ENCODE measurements at regions not wholly inside any gene's neighbourhood (a gene's known extent, or its start where the extent isn't known, plus 50 kb on each side); places are given as distances from the start of the nearest gene placed in this dataset.
"Not testable (repeated sequence)": the region's sequence is repeated elsewhere in the genome, so short reads cannot be mapped to it uniquely, and the experiment has no call there.

GRCh38 chr2:101645886-101646285, 51.6 kb upstream of the MAP4K4 start:
- not testable (repeated sequence) for H3K4me3 ChIP-seq; H3K4me1 ChIP-seq (ENCODE audit: insufficient read depth); H3K79me2 ChIP-seq; H4K20me1 ChIP-seq (ENCODE audit: insufficient read depth, poor library complexity, severe bottlenecking); H2AFZ ChIP-seq; H3K36me3 ChIP-seq (replicated peaks; ENCODE audit: insufficient read depth, low read depth); H3K9me2 ChIP-seq (replicated peaks; ENCODE audit: insufficient read depth); H3K27ac ChIP-seq; H3K27me3 ChIP-seq; H3K4me2 ChIP-seq; H3K9me3 ChIP-seq (ENCODE audit: low read depth); DNase-seq (ENCODE audit: low spot score)
- WGBS (ENCODE audit: low lambda C conversion rate, missing lambda C conversion rate): 98% methylated on average over 7 of the region's 7 CpGs

DNA sequence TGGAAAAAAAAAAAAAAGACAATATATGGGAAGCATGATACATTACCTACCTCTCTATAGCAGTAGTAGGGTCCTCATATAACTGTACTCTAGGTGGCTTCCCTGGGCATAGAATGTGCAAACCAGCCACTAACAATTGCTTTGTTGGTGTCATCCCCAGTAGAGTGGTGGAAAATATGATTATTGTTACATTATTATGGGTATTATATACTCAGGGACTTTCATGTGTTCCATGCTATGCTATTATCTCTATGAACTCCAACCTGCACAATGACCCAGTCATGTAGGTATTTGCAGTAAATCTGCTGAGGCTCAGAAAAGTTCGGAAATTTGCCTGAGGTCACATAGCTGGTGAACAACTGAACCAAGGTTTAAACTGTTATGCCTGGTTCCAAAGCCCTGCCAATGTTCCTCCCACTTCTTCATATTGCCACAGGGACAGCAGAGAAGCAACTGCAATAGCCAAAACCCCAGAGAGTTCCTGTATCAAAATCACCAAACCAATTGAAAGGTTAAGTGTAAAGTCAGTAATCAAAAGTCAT, 52.6 kb upstream of the MAP4K4 start:
- DNase-seq (ENCODE audit: low spot score): no peak
- Histone ChIP-seq H3K4me1 (ENCODE audit: insufficient read depth) (no peaks in the 10 kb centered on the region), H3K27me3 (no peaks in the 10 kb centered on the region), H3K27ac (no peak overlapping the region), H3K4me2 (no peak overlapping the region), H2AFZ (no peak overlapping the region), H3K9me2 (replicated peaks; ENCODE audit: insufficient read depth) (no peaks in the 10 kb centered on the region), H3K4me3 (no peak overlapping the region), H3K36me3 (replicated peaks; ENCODE audit: insufficient read depth, low read depth) (no peaks in the 10 kb centered on the region), H3K9me3 (ENCODE audit: low read depth) (no peaks in the 10 kb centered on the region), H4K20me1 (ENCODE audit: insufficient read depth, poor library complexity, severe bottlenecking) (no peaks in the 10 kb centered on the region), H3K79me2 (no peaks in the 10 kb centered on the region)
- 43% methylated on average over 1 of the region's 1 CpG for WGBS (ENCODE audit: low lambda C conversion rate, missing lambda C conversion rate)
- TF ChIP-seq, protein P1, sequence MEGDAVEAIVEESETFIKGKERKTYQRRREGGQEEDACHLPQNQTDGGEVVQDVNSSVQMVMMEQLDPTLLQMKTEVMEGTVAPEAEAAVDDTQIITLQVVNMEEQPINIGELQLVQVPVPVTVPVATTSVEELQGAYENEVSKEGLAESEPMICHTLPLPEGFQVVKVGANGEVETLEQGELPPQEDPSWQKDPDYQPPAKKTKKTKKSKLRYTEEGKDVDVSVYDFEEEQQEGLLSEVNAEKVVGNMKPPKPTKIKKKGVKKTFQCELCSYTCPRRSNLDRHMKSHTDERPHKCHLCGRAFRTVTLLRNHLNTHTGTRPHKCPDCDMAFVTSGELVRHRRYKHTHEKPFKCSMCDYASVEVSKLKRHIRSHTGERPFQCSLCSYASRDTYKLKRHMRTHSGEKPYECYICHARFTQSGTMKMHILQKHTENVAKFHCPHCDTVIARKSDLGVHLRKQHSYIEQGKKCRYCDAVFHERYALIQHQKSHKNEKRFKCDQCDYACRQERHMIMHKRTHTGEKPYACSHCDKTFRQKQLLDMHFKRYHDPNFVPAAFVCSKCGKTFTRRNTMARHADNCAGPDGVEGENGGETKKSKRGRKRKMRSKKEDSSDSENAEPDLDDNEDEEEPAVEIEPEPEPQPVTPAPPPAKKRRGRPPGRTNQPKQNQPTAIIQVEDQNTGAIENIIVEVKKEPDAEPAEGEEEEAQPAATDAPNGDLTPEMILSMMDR (IDR thresholded peaks at IDR 0.05; ENCODE audit: poor library complexity): no peak
- TF ChIP-seq EZH2 (IDR thresholded peaks at IDR 0.05; ENCODE audit: borderline replicate concordance) (no peak), EZH2phosphoT487 (IDR thresholded peaks at IDR 0.05; ENCODE audit: low read depth, severe bottlenecking, unreplicated experiment) (no peak)

GRCh38 chr2:101643004-101643524, 54.4 kb upstream of the MAP4K4 start:
- Histone ChIP-seq H3K4me3 (no peak overlapping the region), H3K9me2 (replicated peaks; ENCODE audit: insufficient read depth) (no peaks in the 10 kb centered on the region), H3K36me3 (replicated peaks; ENCODE audit: insufficient read depth, low read depth) (no peaks in the 10 kb centered on the region), H3K9me3 (ENCODE audit: low read depth) (no peaks in the 10 kb centered on the region), H3K4me2 (no peak overlapping the region), H2AFZ (no peak overlapping the region), H4K20me1 (ENCODE audit: insufficient read depth, poor library complexity, severe bottlenecking) (no peaks in the 10 kb centered on the region), H3K4me1 (ENCODE audit: insufficient read depth) (no peaks in the 10 kb centered on the region), H3K27me3 (no peaks in the 10 kb centered on the region), H3K79me2 (no peaks in the 10 kb centered on the region), H3K27ac (no peak overlapping the region)
- no peak for DNase-seq (ENCODE audit: low spot score)
- TF ChIP-seq, protein P1 (IDR thresholded peaks at IDR 0.05; ENCODE audit: poor library complexity): no peak
- TF ChIP-seq EZH2 (IDR thresholded peaks at IDR 0.05; ENCODE audit: borderline replicate concordance): no peak
- no peak for TF ChIP-seq EZH2phosphoT487 (IDR thresholded peaks at IDR 0.05; ENCODE audit: low read depth, severe bottlenecking, unreplicated experiment)
- WGBS (ENCODE audit: low lambda C conversion rate, missing lambda C conversion rate): 100% methylated on average over 1 of the region's 1 CpG

GRCh38 chr2:101638817-101639605, 58.5 kb upstream of the MAP4K4 start:
- no peaks in the 10 kb centered on the region for H3K4me1 ChIP-seq (ENCODE audit: insufficient read depth)
- H3K79me2 ChIP-seq: no peaks in the 10 kb centered on the region
- 87% methylated on average over 17 of the region's 17 CpGs for WGBS (ENCODE audit: low lambda C conversion rate, missing lambda C conversion rate)
- TF ChIP-seq, protein P1 (IDR thresholded peaks at IDR 0.05; ENCODE audit: poor library complexity): no peak
- TF ChIP-seq EZH2 (IDR thresholded peaks at IDR 0.05; ENCODE audit: borderline replicate concordance) (no peak), EZH2phosphoT487 (IDR thresholded peaks at IDR 0.05; ENCODE audit: low read depth, severe bottlenecking, unreplicated experiment) (no peak)
- no peaks in the 10 kb centered on the region for H3K9me2 ChIP-seq (replicated peaks; ENCODE audit: insufficient read depth)
- no peak overlapping the region for H3K27ac ChIP-seq
- no peak for DNase-seq (ENCODE audit: low spot score)
- H3K4me3 ChIP-seq: no peak overlapping the region
- H3K4me2 ChIP-seq: no peak overlapping the region
- no peaks in the 10 kb centered on the region for H3K36me3 ChIP-seq (replicated peaks; ENCODE audit: insufficient read depth, low read depth)
- H3K9me3 ChIP-seq (ENCODE audit: low read depth): no peaks in the 10 kb centered on the region
- H2AFZ ChIP-seq: no peak overlapping the region
- no peaks in the 10 kb centered on the region for H3K27me3 ChIP-seq
- H4K20me1 ChIP-seq (ENCODE audit: insufficient read depth, poor library complexity, severe bottlenecking): no peaks in the 10 kb centered on the region
